HepG2 (cell line): ENCODE measurements at regions not wholly inside any gene's neighbourhood (a gene's known extent, or its start where the extent isn't known, plus 50 kb on each side); places are given as distances from the start of the nearest gene placed in this dataset.

Experiments
- ATAC-seq: fragments of 200-7000 bp; cut with Tn5 transposase; 3 replicates; pipeline ENCODE4 v1.9.1; 2020; ENCODE audit warnings: mild to moderate bottlenecking, moderate library complexity
- BruUV-seq: library from RNA; stranded (reverse); fragments of 400-500 nt; replicated peaks from 2 replicates; lab custom pipeline; 2021; lab: Mats Ljungman, UMichigan
- CTCF ChIA-PET: fragments of 300-600 bp; formaldehyde crosslinking; extraction: SDS; loops from one replicate; lab custom pipeline; 2021; ENCODE audit warnings: low total read pairs, inconsistent platforms, low intra/inter-chr PET ratio; lab: Yijun Ruan, JAX
- POLR2A ChIA-PET: fragments of 350-600 bp; sonication (Branson Sonifier 250); formaldehyde crosslinking; loops from one replicate; lab custom pipeline; 2020; ENCODE audit warnings: antibody characterized with exemption, inconsistent platforms; lab: Yijun Ruan, JAX
- DNase-seq: peaks from one replicate; pipeline ENCODE4 v3.0.0-alpha.2; 2015; ENCODE audit warnings: low spot score
- FAIRE-seq: peaks from 3 replicates; lab custom pipeline; 2011; peaks lifted over from hg19 to GRCh38; lab: Jason Lieb, UNC
- H2AFZ ChIP-seq: one replicate; pipeline ENCODE4 v1.6.1; 2011; ENCODE audit warnings: low read length, inconsistent platforms
- H3K27ac ChIP-seq: fragments of 300-600 bp; 3 replicates; pipeline ENCODE4 v1.8.0; 2011; ENCODE audit warnings: mixed run types, mild to moderate bottlenecking, mixed read lengths, low read length, inconsistent platforms; ENCODE audit not compliant: insufficient read depth; ENCODE audit errors: extremely low read length
- H3K27me3 ChIP-seq, 2 experiments: fragments of 200-600 bp in 1 of 2; 2 replicates in 1 of 2; 3 replicates in 1 of 2; pipeline versions ENCODE4 v1.6.0 to v1.8.0; 2011; ENCODE audit warnings: low read length in 2 of 2, mild to moderate bottlenecking in 2 of 2, moderate library complexity in 2 of 2, inconsistent platforms in 1 of 2; ENCODE audit not compliant: insufficient read depth in 2 of 2, control insufficient read depth in 1 of 2
- H3K36me3 ChIP-seq, 2 experiments: fragments of 200-600 bp in 1 of 2; replicated peaks in 1 of 2; 2 replicates in 1 of 2; 3 replicates in 1 of 2; pipeline versions ENCODE4 v1.5.1 to v1.8.0; 2011; ENCODE audit warnings: low read length in 2 of 2, inconsistent platforms in 1 of 2; ENCODE audit not compliant: insufficient read depth in 2 of 2, control insufficient read depth in 1 of 2
- H3K4me1 ChIP-seq: 2 replicates; pipeline ENCODE4 v1.5.1; 2012; ENCODE audit warnings: low read length, inconsistent platforms; ENCODE audit not compliant: insufficient read depth
- H3K4me2 ChIP-seq: 2 replicates; pipeline ENCODE4 v1.6.0; 2011; ENCODE audit warnings: low read depth, low read length, inconsistent platforms
- H3K4me3 ChIP-seq, 3 experiments: fragments of 200-600 bp in 1 of 3; sonication (generic), shearing (Covaris generic) in 1 of 3; replicated peaks in 1 of 3; 2 replicates each; pipeline ENCODE4 v1.5.1; 2011 to 2016; ENCODE audit warnings: low read length in 3 of 3, inconsistent platforms in 2 of 3, low read depth in 2 of 3, mild to moderate bottlenecking in 2 of 3, control low read depth in 1 of 3, mixed read lengths in 1 of 3; ENCODE audit not compliant: insufficient read depth in 1 of 3
- H3K79me2 ChIP-seq: one replicate; pipeline ENCODE4 v1.6.1; 2011; ENCODE audit warnings: low read length, inconsistent platforms; ENCODE audit not compliant: insufficient read depth
- H3K9ac ChIP-seq: 2 replicates; pipeline ENCODE4 v1.6.0; 2011; ENCODE audit warnings: mild to moderate bottlenecking, low read depth, low read length, inconsistent platforms; ENCODE audit not compliant: insufficient read depth
- H3K9me3 ChIP-seq: 2 replicates; pipeline ENCODE4 v1.5.1; 2012; ENCODE audit warnings: mild to moderate bottlenecking, low read length
- H4K20me1 ChIP-seq: 2 replicates; pipeline ENCODE4 v1.6.0; 2011; ENCODE audit warnings: inconsistent platforms, mild to moderate bottlenecking, low read length, moderate library complexity; ENCODE audit not compliant: insufficient read depth
- BCL6 ChIP-seq: IDR thresholded peaks from 2 replicates; pipeline ENCODE4 v1.6.1; 2016; ENCODE audit warnings: missing genetic modification reagents, missing compliant biosample characterization
- EED ChIP-seq: sonication (generic); formaldehyde crosslinking; IDR thresholded peaks from 2 replicates; pipeline ENCODE4 v1.5.0; 2020; ENCODE audit warnings: mild to moderate bottlenecking, missing genetic modification reagents
- GFI1 ChIP-seq: sonication (generic); formaldehyde crosslinking; IDR thresholded peaks from 2 replicates; pipeline ENCODE4 v1.5.0; 2020; ENCODE audit warnings: missing genetic modification reagents, mild to moderate bottlenecking, borderline replicate concordance
- HNF4A ChIP-seq: sonication (generic); formaldehyde crosslinking; IDR thresholded peaks from 2 replicates; pipeline ENCODE4 v1.4.0; 2020; ENCODE audit warnings: missing genetic modification reagents
- JUN ChIP-seq: sonication (generic); formaldehyde crosslinking; IDR thresholded peaks from 2 replicates; pipeline ENCODE4 v1.4.0; 2020; ENCODE audit warnings: mild to moderate bottlenecking, missing genetic modification reagents
- RARA ChIP-seq: IDR thresholded peaks from 2 replicates; pipeline ENCODE4 v1.6.1; 2016; ENCODE audit warnings: missing genetic modification reagents, missing compliant biosample characterization
- SMARCC2 ChIP-seq: fragments of 450-650 bp; IDR thresholded peaks from 2 replicates; pipeline ENCODE4 v1.6.1; 2017; ENCODE audit warnings: antibody characterized with exemption, mild to moderate bottlenecking
- ZBTB25 ChIP-seq: IDR thresholded peaks from 2 replicates; pipeline ENCODE4 v1.6.1; 2018; ENCODE audit warnings: missing genetic modification reagents
- ZMAT3 ChIP-seq: sonication (generic); formaldehyde crosslinking; conservative IDR thresholded peaks from 2 replicates; pipeline ENCODE4 v1.7.0; 2021; ENCODE audit warnings: missing genetic modification reagents
- ZNF605 ChIP-seq: sonication (generic); formaldehyde crosslinking; IDR thresholded peaks from 2 replicates; pipeline ENCODE4 v1.8.0; 2022; ENCODE audit warnings: mild to moderate bottlenecking, missing genetic modification reagents
- ZNF777 ChIP-seq: sonication (generic); formaldehyde crosslinking; IDR thresholded peaks from 2 replicates; pipeline ENCODE4 v1.4.0; 2020; ENCODE audit warnings: missing genetic modification reagents
- in situ Hi-C: cut with HindIII; loops from 2 replicates; pipeline ENCODE4 v1.10.0; 2017; ENCODE audit warnings: low pct_unique_long_range_greater_than_20kb; ENCODE audit not compliant: extremely low pct_ligation_motif_present
- intact Hi-C: fragments of 100-400 bp; cut with micrococcal nuclease; formaldehyde crosslinking; loops from one replicate; pipeline ENCODE4 v1.10.0; 2022; ENCODE audit not compliant: unreplicated experiment
- TF ChIP-seq, protein P1 (sequence below): sonication (generic); formaldehyde crosslinking; IDR thresholded peaks from 2 replicates; pipeline ENCODE4 v1.4.0; 2020; ENCODE audit warnings: mild to moderate bottlenecking, missing genetic modification reagents, borderline replicate concordance

DNA sequence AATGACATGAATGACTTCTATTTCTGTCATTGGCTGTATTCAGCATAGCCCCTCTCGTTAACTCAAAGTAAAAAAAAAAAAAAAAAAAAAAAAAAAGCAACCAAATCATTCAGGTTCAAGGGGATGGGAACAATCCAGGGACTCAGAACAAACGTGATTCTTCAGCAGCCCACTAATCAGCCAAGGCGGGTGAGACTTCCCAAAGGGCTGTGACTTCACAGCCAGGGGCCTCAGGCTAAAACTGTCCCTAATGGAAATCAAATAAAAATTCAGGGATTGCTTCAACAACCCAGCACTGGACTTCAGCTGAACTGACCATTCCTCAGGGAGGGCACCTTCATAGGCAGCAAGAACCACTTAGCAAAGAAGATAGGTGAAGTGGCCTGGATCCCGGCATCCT is 86.2 kb upstream of the FAM169A start (continued):
- TF ChIP-seq, protein P1, sequence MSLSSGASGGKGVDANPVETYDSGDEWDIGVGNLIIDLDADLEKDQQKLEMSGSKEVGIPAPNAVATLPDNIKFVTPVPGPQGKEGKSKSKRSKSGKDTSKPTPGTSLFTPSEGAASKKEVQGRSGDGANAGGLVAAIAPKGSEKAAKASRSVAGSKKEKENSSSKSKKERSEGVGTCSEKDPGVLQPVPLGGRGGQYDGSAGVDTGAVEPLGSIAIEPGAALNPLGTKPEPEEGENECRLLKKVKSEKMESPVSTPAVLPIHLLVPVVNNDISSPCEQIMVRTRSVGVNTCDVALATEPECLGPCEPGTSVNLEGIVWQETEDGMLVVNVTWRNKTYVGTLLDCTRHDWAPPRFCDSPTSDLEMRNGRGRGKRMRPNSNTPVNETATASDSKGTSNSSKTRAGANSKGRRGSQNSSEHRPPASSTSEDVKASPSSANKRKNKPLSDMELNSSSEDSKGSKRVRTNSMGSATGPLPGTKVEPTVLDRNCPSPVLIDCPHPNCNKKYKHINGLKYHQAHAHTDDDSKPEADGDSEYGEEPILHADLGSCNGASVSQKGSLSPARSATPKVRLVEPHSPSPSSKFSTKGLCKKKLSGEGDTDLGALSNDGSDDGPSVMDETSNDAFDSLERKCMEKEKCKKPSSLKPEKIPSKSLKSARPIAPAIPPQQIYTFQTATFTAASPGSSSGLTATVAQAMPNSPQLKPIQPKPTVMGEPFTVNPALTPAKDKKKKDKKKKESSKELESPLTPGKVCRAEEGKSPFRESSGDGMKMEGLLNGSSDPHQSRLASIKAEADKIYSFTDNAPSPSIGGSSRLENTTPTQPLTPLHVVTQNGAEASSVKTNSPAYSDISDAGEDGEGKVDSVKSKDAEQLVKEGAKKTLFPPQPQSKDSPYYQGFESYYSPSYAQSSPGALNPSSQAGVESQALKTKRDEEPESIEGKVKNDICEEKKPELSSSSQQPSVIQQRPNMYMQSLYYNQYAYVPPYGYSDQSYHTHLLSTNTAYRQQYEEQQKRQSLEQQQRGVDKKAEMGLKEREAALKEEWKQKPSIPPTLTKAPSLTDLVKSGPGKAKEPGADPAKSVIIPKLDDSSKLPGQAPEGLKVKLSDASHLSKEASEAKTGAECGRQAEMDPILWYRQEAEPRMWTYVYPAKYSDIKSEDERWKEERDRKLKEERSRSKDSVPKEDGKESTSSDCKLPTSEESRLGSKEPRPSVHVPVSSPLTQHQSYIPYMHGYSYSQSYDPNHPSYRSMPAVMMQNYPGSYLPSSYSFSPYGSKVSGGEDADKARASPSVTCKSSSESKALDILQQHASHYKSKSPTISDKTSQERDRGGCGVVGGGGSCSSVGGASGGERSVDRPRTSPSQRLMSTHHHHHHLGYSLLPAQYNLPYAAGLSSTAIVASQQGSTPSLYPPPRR (CRISPR knock-in tag), result no peak
- TF ChIP-seq EED (CRISPR knock-in tag), result no peak

GRCh38 chr5:74951865-74952264 is 85.7 kb upstream of the FAM169A start:
- in situ Hi-C loops, result no loop called here
- CTCF ChIA-PET, result no interaction called here
- FAIRE-seq, result no peak

More at GRCh38 chr5:74951865-74952264, 85.7 kb upstream of the FAM169A start:
- Histone ChIP-seq H3K36me3 (no peaks in the 10 kb centered on the region), H3K27ac (no peak overlapping the region), H3K9ac (no peak overlapping the region), H4K20me1 (no peaks in the 10 kb centered on the region), H3K27me3 (no peaks in the 10 kb centered on the region), H2AFZ (no peak overlapping the region), H3K4me1 (peaks cover 99% of the 10 kb centered on the region), H3K9me3 (no peaks in the 10 kb centered on the region; the same call in 1 of the 2 replicates), H3K79me2 (no peaks in the 10 kb centered on the region), H3K4me2 (no peak overlapping the region), H3K4me3 (no peak overlapping the region)
- ATAC-seq (no peak), DNase-seq (no peak)
- no TSS peak for BruUV-seq
- 0 out of 2 replicates have a peak, but pooled peaks have one; percentile 7 for TF ChIP-seq BCL6
- TF ChIP-seq RARA (CRISPR knock-in tag), result peak; percentile 73
- TF ChIP-seq ZNF777 (CRISPR knock-in tag), result no peak
- TF ChIP-seq ZMAT3, result no peak
- TF ChIP-seq HNF4A (CRISPR knock-in tag), result peak; percentile 37
- TF ChIP-seq ZBTB25 (CRISPR knock-in tag), result no peak
- TF ChIP-seq JUN, result no peak
- TF ChIP-seq ZNF605, result no peak
- no peak for TF ChIP-seq GFI1
- TF ChIP-seq SMARCC2, result no peak
- intact Hi-C loops, result no loop called here
- POLR2A ChIA-PET, result no interaction called here
